Suprapubic skin (tissue), 4 donors: ENCODE measurements at regions not wholly inside any gene's neighbourhood (a gene's known extent, or its start where the extent isn't known, plus 50 kb on each side); places are given as distances from the start of the nearest gene placed in this dataset.

Experiments
- CTCF ChIP-seq, 2 donors: fragments of 200-600 bp in 1 of 2; fragments of 450-650 bp in 1 of 2; sonication (generic) in 1 of 2; IDR thresholded peaks; one replicate each; pipeline ENCODE4 v1.5.1; 2016 to 2019; ENCODE audit warnings: antibody characterized with exemption in 2 of 2, mild to moderate bottlenecking in 1 of 2, moderate library complexity in 1 of 2
- EP300 ChIP-seq: sonication (generic); formaldehyde crosslinking; IDR thresholded peaks from one replicate; pipeline ENCODE4 v1.6.1; 2017; ENCODE audit warnings: antibody characterized with exemption
- POLR2A ChIP-seq, 2 donors: fragments of 450-650 bp; IDR thresholded peaks; one replicate each; pipeline ENCODE4 v1.6.1; 2017; ENCODE audit warnings: antibody characterized with exemption in 2 of 2, mild to moderate bottlenecking in 2 of 2, moderate library complexity in 2 of 2
- POLR2AphosphoS5 ChIP-seq, 3 donors: sonication (generic); formaldehyde crosslinking; IDR thresholded peaks; one replicate each; pipeline ENCODE4 v1.6.1; 2017; ENCODE audit warnings: antibody characterized with exemption in 3 of 3

GRCh38 chr12:126869644-126870043 is 1397.3 kb upstream of the TMEM132C start:
- TF ChIP-seq CTCF (IDR thresholded peaks at IDR 0.05) (no peak), POLR2A (IDR thresholded peaks at IDR 0.05) (no peak), EP300 (no peak), POLR2AphosphoS5 (IDR thresholded peaks at IDR 0.05) (no peak)
